WERI-Rb-1 (cell line): ENCODE measurements at regions not wholly inside any gene's neighbourhood (a gene's known extent, or its start where the extent isn't known, plus 50 kb on each side); places are given as distances from the start of the nearest gene placed in this dataset.

Experiments used
- DNase-seq: peaks from one replicate; pipeline ENCODE4 v3.0.0-alpha.2; 2020
- H3K27ac ChIP-seq: fragments of 250-450 bp; sonication (Bioruptor Pico); 2 replicates; pipeline ENCODE4 v1.5.1; 2020; ENCODE audit warnings: mild to moderate bottlenecking, moderate library complexity
- H3K27me3 ChIP-seq: fragments of 250-450 bp; sonication (Bioruptor Pico); 2 replicates; pipeline ENCODE4 v1.5.1; 2021; ENCODE audit warnings: mild to moderate bottlenecking, low read depth, moderate library complexity; ENCODE audit not compliant: insufficient read depth, severe bottlenecking
- H3K36me3 ChIP-seq: fragments of 250-450 bp; sonication (Bioruptor Pico); 2 replicates; pipeline ENCODE4 v1.5.1; 2020; ENCODE audit warnings: mild to moderate bottlenecking, moderate library complexity
- H3K4me3 ChIP-seq: 2 replicates; pipeline ENCODE4 v1.5.1; 2011; ENCODE audit warnings: low read depth, mild to moderate bottlenecking, control low read depth, low read length
- H3K9me3 ChIP-seq: fragments of 250-450 bp; sonication (Bioruptor Pico); 2 replicates; pipeline ENCODE4 v1.5.1; 2021; ENCODE audit warnings: mild to moderate bottlenecking, moderate library complexity; ENCODE audit not compliant: severe bottlenecking
- TF ChIP-seq, protein P1 (sequence below): IDR thresholded peaks from 2 replicates; pipeline ENCODE4 v1.5.1; 2011; ENCODE audit warnings: low read depth, mild to moderate bottlenecking, control low read depth, inconsistent platforms, low read length

- TF ChIP-seq, protein P1, sequence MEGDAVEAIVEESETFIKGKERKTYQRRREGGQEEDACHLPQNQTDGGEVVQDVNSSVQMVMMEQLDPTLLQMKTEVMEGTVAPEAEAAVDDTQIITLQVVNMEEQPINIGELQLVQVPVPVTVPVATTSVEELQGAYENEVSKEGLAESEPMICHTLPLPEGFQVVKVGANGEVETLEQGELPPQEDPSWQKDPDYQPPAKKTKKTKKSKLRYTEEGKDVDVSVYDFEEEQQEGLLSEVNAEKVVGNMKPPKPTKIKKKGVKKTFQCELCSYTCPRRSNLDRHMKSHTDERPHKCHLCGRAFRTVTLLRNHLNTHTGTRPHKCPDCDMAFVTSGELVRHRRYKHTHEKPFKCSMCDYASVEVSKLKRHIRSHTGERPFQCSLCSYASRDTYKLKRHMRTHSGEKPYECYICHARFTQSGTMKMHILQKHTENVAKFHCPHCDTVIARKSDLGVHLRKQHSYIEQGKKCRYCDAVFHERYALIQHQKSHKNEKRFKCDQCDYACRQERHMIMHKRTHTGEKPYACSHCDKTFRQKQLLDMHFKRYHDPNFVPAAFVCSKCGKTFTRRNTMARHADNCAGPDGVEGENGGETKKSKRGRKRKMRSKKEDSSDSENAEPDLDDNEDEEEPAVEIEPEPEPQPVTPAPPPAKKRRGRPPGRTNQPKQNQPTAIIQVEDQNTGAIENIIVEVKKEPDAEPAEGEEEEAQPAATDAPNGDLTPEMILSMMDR: no peak
- Histone ChIP-seq H3K9me3 (no peaks in the 10 kb centered on the region), H3K4me3 (no peak overlapping the region), H3K27ac (no peak overlapping the region), H3K27me3 (no peaks in the 10 kb centered on the region), H3K36me3 (no peaks in the 10 kb centered on the region)
- no peak for DNase-seq
Observed at GRCh38 chr7:108808549-108809266, 239.0 kb downstream of the DNAJB9 start.

- no peaks in the 10 kb centered on the region for H3K27me3 ChIP-seq
- TF ChIP-seq, protein P1: no peak
- no peak overlapping the region for H3K27ac ChIP-seq
- no peak overlapping the region for H3K4me3 ChIP-seq
- H3K9me3 ChIP-seq: no peaks in the 10 kb centered on the region
- DNase-seq: no peak
- no peaks in the 10 kb centered on the region for H3K36me3 ChIP-seq
Observed at GRCh38 chr7:108809356-108809755, 239.7 kb downstream of the DNAJB9 start.

DNA sequence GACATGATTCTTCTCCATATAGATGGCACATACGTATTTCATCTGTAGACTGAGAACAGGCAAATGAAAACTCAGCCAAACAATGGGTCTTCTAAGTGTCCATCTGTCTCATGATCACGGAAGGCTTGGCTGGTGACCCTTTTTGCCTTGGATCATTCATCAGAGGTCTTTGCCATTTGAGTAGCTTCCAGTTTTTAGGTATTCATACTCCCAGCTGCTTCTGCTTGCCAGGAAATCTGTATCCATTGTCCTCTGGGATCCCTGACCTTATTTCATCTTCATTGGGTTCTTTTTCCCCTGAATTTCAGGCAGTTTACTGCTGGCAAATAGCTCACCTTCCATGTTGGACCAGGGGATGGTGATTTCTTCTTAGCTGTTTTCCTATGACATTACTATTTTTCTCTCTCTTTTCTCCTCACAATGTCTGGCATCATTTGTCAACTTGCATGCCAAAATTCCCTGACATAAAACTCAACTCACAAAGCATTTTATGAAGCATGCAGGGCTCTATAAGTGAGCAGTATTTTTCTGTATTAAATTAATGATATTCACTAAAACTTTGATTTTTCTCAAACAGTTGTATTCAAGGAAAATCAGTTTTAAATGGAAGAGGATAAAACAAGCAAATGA lies 241.2 kb downstream of the DNAJB9 start:
- no peaks in the 10 kb centered on the region for H3K27me3 ChIP-seq
- H3K36me3 ChIP-seq: no peaks in the 10 kb centered on the region
- TF ChIP-seq, protein P1: no peak
- no peak overlapping the region for H3K27ac ChIP-seq
- no peaks in the 10 kb centered on the region for H3K9me3 ChIP-seq
- DNase-seq: no peak
- no peak overlapping the region for H3K4me3 ChIP-seq

DNA sequence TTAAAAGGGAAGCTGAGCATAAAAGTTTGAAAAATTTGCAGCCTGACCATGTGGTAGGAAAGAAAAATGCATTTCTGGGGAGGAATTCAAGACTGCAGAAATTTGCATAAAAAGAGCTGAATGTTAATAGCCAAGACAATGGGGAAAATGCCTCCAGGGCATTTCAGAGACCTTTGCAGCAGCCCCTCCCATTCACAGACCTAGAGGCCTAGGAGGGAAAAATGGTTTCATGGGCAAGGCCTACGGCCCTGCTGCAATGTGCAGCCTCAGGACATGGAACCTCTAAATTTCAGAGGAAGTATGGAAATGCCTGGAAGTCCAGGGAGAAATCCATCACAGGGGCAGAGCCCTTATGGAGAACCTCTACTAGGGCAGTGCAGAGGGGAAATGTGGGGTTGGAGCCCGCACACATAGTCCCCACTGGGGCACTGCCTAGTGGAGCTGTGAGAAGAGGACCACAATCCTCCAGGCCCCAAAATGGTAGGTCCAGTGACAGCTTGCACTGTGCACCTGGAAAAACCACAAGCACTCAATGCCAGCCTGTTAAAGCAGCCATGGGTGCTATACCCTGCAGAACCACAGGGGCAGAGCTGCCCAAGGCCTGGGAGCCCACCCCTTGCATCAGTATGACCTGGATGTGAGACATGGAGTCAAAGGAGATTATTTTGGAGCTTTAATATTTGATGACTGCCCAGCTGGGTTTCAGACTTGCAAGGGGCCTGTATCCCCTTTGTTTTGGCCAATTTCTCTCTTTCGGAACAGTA lies 243.8 kb downstream of the DNAJB9 start:
- H3K27ac ChIP-seq: no peak overlapping the region
- DNase-seq: no peak
- H3K36me3 ChIP-seq: no peaks in the 10 kb centered on the region
- H3K27me3 ChIP-seq: no peaks in the 10 kb centered on the region
- no peak overlapping the region for H3K4me3 ChIP-seq
- TF ChIP-seq, protein P1: no peak
- no peaks in the 10 kb centered on the region for H3K9me3 ChIP-seq

- Histone ChIP-seq H3K27me3 (no peaks in the 10 kb centered on the region), H3K36me3 (no peaks in the 10 kb centered on the region), H3K4me3 (no peak overlapping the region), H3K27ac (no peak overlapping the region), H3K9me3 (no peaks in the 10 kb centered on the region)
- no peak for DNase-seq
- TF ChIP-seq, protein P1: no peak
Observed at GRCh38 chr7:108815815-108816214, 246.1 kb downstream of the DNAJB9 start.
